HG03520 (cell line): ENCODE measurements at regions not wholly inside any gene's neighbourhood (a gene's known extent, or its start where the extent isn't known, plus 50 kb on each side); places are given as distances from the start of the nearest gene placed in this dataset.
"Not testable (repeated sequence)": the region's sequence is repeated elsewhere in the genome, so short reads cannot be mapped to it uniquely, and the experiment has no call there.

Source experiments
- ATAC-seq: cut with Tn5 transposase; IDR thresholded peaks from one replicate; pipeline ENCODE4 v1.9.1; 2021; ENCODE audit warnings: mild to moderate bottlenecking, moderate library complexity; ENCODE audit not compliant: unreplicated experiment

DNA sequence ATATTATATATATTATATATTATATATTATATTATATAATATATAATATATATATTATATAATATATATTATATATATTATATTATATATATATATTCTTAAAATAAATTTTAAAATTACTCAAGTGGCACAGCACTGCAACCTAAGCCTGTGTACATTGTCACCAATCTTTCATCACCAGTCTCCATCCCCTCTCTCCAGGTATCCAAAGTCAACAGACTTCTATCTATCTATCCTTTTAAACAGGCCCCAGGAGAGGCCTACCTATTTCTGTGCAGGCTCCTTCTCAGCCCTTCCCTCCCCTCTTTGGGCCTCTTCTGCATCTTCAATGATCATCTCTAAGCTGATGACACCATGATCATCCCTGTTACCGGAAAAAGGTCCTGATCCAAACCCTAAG lies 111.7 kb downstream of the RHOU start:
- no peak for ATAC-seq

DNA sequence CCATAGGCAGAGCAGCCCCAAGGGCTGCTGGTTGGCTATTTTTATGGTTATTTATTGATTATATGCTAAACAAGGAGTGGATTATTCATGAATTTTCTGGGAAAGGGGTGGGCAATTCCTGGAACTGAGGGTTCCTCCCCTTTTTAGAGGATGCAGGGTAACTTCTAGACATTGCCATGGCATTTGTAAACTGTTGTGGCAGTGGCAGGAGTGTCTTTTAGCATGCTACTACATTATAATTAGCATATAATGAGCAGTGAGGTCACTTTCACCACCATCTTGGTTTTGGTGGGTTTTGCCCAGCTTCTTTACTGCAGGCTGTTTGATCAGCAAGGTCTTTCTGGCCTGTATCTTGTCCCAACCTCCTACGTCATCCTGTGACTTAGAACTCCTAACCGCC lies 112.2 kb downstream of the RHOU start:
- not testable (repeated sequence) for ATAC-seq

DNA sequence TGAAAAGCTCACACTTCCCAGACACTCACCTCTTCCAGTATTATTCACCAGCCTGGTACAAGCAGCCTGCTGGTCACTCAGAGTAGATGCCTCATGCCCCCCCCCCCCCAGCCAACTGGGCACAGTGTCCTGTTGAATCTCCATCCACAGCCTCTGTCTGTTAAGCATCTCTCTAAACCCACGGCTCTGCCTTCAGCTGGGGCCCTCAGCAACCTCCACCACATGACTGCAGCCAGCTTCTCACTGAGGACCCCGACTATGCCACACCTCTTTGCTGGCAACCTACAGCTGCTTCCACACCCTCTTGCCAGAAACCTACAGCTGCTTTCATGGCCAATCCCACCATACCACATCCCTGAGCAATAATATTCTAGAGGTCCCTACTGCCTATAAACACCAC lies 113.1 kb downstream of the RHOU start:
- ATAC-seq: no peak

DNA sequence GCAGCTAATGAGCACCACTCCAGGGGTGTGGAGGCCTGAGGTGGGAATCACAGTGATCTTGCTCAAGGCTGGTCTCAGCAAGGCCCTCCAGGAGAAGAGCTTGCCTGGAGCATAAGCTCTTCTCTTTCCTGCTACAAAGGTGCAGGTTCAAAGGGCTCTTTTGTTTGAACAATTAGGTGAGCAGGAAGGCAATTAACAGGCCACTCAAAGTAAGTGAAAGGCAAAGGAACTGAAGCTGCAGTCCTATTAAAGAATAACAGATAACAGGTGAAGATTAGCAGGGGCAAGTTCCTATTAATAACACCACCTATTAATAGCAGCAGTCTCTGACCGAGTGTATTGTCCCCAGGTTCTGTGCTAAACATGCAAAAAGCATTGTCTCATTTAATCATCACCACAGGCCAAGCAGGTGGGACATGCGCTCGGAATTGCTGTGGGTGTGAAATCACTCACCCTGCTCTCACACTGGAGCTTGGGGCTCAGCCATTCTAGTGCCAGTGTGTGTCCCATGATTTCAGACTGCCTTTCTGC lies 113.8 kb downstream of the RHOU start:
- ATAC-seq: peak; percentile 85

DNA sequence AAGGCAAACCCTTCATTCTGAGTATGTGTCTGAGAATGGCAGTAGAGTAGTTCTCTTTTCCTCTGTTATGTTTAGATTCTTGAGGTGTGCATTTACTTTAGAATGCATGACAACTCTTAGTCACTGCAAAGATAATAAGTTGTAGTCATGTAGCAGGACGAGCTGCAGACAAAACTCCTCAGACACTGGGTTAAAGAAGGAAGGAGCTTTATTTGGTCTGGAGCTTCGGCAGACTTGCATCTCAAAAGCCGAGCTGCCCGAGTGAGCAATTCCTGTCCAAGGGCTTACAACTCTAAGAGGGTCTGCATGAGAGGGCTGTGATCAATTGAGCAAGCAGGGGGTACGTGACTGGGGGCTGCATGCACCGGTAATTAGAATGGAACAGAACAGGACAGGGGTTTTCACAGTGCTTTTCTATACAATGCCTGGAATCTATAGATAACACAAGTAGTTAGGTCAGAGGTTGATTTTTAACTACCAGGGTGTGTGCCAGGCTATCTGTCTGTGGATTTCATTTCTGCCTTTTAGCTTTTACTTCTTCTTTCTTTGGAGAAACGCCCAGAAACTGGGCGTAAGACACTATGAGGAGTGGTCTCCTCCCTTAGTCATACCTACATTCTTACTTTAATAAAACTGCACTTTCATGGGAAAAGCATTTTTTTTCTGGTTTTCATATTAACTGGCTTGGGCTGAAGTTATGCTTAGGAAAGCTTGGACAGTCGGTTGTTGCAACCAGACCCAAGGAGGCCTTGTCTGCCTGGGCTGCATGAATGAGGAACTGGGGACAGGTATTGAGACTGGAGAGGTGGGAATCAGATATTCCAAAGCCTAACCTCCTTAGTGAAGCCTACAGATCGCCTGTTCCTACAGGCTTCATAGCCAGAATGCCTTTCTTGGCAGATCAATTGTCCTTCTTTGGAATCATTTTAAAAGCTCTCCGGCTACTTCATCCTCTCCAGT lies 115.1 kb downstream of the RHOU start:
- ATAC-seq: no peak

DNA sequence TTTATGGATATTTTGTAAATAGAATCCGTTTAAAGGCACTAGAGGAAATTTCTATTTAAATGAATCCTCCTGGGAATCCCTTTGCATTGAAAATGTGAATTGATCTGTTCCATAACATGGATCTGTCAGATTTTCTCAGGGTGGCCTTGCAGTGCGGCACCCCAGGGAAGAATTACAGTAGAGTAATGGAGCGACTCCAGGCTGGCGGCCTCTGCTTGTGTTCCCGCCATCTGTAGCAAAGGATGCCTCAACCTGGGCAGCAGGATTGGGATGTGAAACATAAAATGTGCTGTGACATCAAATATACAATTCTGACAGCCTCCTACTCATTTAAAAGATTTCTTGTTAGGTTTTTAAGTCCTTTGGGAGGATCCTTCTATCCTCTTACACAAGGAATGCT lies 115.9 kb downstream of the RHOU start:
- no peak for ATAC-seq

DNA sequence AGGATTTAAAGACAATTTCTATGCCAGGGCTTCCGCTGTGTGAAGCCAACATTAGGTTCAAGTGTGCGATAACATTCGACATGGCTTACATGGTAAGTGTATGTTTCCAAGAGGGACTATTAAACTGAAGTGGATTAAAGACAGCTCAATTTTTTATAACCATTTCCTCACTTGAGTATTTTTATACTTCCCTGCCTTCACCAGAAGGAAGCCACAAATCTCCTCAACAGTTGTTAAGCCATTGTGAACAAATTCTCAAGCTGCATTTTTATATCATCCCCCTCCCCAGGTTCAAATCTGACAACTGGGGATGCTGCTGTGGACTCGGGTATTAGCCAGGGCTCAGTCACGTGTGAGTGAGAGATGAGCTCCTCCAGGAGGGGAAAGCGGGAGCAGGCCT lies 116.3 kb downstream of the RHOU start:
- ATAC-seq: no peak

DNA sequence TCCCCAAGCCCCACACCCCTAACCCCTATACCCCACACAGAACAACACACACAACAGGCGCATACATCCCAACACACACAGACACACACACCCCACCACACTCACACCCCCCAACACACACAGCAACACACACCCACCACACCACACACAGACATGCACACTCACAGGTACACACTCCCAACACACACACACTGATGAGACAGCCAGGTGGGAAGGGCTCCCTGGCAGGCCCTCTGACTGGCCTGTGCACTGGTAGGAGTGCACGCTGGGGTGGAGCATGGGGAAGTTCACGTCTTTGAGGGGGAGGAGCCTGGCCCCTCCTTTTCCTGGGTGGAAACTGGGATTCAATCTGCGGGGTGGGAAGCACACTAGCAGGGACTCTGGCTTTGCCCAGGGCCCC lies 116.7 kb downstream of the RHOU start:
- no peak for ATAC-seq

DNA sequence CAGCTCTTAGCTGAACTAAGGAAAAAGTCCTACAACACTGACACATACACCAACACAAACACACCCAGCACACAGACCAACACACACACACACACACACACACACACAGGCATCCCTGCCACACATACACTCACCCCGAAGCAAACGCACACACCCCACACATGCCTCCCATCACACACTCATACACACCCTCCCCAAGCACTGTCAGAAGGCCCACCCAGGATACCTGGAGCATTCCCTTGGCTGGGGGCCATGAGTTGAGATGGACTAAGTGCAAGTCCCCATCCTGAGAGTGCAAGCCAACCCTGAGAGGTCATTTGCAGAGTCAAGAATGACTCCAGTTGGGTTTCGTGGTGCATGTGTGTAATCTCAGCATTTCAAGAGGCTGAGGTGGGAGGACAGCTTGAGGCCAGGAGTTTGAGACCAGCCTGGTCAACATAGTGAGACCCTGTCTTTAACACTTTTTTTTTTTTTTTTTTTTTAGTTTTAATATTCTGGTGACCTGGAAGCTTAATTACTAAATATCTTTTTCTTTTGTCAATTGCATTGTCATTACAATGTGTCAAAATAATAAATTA lies 117.3 kb downstream of the RHOU start:
- no peak for ATAC-seq

DNA sequence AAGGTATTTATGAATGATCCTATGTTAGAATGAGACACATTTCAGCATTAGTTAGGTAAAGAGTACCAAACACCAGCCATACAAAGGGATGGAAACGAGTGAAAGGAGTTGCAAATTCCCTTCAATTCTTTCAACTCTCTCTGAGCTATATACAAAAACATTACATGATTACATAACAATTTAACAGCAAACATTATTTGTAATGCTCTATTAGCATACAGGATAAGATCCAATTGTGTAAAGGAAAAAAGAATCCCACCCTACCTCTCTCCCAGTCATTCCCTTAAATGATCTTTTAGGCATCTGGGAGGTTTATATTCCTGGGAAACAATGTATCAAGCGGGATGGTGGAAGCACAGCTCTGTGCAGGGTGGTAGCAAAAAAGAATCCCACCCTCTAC lies 117.9 kb downstream of the RHOU start:
- ATAC-seq: no peak

DNA sequence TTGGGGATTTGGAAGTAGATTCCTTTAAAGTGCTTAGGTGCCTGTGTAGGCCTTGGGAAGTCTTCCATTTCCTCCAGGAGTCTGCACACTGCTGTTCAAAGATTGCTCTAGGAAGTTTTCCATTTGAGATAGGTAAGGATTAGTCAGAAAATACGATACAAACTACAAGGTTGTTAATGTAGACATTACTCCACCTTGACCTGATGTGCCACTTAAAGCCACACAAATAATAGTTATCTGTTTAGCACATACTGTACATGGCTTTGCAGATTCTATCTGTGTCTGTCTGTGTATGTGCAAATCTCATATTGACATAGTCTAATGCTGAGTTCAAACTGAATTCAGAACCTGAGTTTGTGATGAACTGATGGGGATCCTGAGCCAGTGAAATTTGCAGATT lies 118.4 kb downstream of the RHOU start:
- no peak for ATAC-seq

DNA sequence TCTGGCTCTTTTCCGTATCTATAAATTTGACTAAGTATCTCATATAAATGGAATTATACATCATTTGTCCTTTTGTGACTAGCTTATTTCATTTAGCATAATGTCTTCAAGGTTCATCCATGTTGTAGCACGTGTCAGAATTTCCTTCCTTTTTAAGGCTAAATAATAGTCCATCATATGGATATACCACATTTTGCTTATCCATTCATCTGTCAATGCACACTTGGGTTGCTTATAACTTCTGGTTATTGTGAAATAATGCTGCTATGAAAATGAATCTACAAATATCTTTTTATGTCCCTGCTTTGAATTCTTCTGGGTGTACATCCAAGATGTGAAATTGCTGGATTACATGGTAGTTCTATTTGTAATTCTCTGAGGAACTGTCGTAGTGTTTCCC lies 119.6 kb downstream of the RHOU start:
- ATAC-seq: no peak

DNA sequence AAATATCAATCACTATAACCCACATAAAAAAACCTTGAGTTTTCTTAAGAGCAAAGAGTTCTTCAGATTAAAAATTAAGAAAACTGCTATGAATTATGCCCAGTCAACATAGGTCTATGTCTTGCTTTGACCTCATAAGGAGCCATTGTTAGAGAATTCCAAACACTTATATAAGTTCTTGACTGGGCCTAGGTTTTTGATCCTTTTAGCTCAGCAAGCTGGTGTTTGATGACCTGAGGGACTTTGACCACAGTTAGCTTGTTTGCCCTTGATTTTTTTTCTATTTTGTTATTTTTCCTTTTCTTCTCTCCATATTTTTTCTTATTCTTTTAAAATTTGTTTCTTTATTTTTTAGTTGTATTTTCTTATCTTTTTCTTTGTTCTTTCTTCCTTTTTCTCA lies 122.3 kb downstream of the RHOU start:
- ATAC-seq: no peak

DNA sequence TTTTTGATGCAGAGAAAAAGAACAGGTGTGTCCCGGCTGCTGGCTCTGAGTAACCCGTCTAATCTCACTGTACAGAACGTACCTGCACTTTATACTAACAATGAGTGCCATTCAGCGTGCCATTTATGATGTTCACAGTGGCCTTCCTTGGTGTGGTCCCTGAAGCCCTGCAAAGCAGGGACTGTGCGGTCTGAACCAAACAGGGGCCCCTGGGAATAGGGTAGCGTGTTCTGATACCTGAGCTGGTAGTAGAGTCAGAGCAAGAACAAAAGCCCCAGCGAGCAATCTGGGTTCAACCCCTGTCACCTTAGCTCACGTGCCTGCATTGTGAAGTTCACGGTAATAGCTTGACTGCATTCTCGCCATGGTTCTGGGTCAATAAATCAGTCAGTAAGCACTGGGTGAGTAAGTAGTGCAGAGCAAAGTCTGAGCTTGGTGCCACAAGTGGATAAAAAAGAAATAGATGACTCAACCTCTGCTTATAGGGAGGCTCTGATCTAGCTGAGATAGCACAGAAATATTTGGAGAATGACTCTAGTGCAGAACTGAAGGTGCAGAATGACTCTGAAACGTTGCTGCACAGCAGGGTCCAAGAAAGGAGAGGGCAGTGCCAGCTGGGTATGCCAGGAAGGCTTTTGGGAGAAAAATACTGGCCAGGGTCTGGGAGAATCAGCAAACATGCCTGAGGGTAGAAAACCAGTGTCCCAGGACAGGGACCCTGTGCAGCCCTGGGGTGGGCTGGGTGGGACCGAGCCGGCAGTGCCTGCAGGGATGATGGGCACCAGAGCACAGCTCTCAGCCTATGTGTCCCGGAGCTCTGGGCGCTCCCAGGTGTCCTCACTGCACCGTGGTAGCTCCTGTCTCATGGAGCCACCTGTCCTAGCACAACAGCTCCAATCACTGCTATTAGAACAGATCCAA lies 125.9 kb downstream of the RHOU start:
- peak; percentile 66 for ATAC-seq

DNA sequence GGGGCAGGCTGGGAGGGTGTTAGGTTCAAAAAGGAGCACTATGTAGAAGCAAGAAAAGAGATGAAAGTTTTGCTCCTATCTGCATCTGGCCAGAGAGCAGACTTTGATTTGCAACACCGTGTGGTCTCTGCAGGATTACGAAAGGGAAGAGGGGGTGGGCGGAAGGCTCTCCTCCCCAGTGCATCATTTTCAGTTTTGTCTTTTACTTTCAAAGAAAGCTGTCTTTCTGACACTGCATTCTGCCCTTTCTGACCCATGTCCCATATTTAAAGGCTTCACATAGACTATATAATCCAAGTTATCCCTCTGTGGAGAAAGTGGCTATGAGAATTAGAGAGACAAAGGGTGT lies 126.5 kb downstream of the RHOU start:
- no peak for ATAC-seq

DNA sequence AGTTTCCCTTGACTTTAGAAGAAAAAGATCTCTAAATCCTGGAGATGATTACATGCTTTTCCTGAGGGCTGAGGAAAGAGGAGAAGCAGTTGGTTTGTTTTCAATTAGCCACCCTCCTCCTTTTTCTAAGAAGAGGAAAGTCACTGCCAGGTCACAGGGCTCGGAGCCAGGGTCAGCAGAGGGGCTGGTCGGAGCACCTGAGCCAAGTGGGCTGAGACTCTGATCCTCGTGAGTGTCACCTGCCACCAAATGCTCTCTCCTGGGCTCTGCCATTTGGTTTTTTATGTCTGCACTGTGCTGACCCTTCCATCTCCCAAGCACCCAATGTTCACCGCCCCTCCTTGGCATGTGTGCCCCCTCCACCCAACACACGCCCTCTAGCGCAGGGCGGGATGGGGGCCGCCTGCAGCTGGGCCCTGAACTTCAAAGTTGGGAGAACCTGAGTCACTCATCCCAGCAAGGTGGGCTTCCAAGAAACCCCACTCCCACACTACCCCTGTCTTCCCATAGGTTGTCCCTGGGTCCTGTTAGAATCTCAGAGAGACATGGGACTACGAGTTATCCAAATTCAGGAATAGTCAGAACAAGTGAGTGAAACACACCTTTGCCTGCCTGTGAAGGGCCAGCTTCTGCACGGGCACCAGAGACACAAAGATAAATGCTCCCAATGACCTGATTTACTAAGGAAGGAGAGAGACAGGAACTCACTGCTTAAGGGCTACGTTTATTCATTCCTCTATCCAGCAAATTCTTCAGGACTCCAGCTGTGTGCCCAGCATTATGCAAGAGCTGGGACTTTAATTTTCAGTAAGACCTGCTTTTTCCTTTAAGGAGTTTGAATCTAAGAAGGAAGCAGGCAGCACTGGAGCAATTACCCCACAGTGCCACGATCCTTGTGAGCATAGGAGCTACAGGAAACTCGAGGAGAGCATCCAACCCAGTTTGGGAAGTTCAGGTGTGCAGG lies 127.5 kb downstream of the RHOU start:
- ATAC-seq: no peak

DNA sequence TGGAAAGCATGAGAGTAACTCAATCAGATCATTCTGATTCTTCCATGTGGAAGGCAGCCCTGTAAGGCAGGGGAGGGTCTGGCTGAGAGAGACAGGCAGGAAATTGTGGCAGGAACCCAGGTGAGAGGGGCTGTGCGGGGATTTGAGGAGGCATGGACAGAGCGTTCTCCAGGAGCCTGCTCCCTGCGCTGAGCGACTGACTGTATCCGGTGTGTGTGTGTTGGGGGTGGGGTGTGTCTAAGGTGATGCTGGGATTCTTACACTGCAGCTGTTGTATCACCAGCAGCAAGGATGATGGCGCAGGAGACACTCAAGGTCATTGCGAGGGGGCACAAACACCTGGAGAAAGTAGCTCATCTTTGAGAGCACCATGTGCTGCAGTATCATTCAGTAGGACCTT lies 128.5 kb downstream of the RHOU start:
- ATAC-seq: no peak

DNA sequence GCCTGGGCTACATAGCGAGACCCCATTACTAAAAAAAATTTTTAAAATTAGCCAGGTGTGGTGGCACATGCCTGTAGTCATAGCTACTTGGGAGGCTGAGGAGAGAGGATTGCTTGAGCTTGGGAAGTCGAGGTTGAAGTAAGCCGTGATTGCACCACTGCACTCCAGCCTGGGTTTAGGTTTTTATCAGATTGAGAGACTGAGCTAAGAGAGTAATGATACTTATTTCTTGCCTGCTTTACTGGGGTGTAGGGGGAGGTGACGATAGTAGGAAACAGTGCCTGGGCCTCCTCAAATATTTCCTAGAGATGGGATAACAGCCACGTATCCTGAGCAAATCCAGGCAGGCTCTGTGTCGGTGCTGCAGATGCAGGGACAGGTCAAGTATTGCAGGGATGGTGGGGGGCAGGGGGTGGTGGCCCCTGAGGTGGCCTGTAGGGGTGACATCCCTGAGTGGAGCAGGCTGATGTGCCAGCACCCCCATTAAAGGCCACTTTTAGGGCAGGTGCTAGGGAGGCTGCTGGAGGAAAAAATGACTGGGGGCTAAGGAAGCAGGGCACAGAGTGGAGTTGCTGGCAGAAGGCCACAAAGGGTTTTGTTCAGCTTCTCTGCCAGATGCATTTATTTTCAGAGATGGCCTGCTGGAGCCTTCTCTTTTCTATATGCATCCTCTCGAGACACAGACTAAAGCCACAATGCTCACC lies 130.5 kb downstream of the RHOU start:
- no peak for ATAC-seq

DNA sequence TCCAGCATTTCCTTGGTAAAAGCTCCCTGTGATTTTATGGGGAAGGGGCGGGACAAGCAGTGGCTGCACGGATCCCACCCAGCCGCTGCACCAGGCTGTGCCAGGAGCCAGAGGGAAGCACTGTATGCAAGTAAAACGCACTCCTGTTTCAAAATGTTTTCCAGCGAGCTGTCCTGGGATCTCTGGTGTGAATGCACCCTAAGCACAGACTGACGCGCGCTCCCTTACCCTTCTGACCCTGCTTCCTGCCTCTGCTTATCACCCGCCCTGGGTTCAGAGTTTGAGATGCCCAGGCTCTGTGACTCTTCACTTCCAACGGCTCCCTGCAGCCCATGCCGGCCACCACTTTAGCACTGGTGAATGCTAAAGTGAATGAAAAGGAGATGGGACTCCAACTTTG lies 131.2 kb downstream of the RHOU start:
- ATAC-seq: no peak
